ENCODE measurements at regions not wholly inside any gene's neighbourhood (a gene's known extent, or its start where the extent isn't known, plus 50 kb on each side); places are given as distances from the start of the nearest gene placed in this dataset.

DNA sequence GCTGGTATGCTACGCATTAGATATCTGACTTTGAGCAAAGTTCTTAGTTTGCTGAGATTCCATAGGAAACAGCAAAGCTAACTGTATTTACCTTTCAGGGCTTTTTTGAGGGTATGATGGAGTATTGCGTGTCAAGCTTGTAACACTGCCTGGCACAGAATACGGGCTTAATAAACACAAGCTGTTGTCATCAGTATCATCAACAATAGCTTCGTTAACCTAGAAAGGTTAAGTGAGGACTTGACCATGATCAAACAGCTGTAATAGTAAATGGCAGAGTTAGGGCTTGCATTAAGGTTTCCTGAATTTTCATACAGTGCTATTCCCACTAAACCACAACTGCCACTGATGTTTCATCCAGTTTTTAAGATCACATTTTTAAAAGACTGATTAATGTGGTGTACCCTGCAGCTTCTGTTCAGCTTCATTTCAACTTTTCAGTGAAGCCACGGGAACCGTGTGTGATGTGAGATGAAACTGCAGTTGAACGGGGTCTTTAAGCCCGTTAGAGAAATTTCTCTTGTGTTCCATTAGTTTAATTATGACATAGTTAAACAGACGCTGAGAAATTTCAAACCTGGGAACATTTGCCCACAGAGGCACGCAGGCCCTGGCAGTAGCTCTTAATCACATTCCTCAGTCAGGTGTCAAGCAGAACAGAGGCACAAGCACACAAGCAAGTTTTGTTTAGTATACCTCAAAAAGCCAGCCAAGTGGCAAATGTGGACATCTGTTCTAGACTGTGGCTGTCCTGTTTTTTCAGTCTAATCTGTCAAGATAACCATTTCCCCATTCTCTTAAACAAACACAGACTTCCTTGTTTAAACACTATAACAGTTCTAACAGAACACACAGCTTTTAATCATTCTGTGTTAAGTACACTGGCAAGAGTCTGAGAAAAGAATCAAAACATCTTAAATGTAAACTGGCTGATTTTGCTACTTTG is 147.1 kb downstream of the ZNF608 start:
- H3K4me3 ChIP-seq (ENCODE audit: extremely low read depth in 1 of 4, insufficient read depth in 2 of 4, low read depth in 3 of 4, low read length in 4 of 4), result no peak overlapping the region
- H2BK12ac ChIP-seq (ENCODE audit: low read depth, low read length), result no peak overlapping the region
- ChIA-PET POLR2A (ENCODE audit: partially characterized antibody) (interaction anchor here (1.3 kb wide), 1 partner anchor 14 kb away, joined by 3 read pairs; no protein-coding TSS in a partner anchor), CTCF (ENCODE audit: partially characterized antibody) (interaction anchor here (1.2 kb wide), 1 partner anchor 17 kb away, joined by 4 read pairs; no protein-coding TSS in a partner anchor)
- no peaks in the 10 kb centered on the region for H3K9me3 ChIP-seq (ENCODE audit: insufficient read depth in 2 of 2, low read depth in 1 of 2, low read length in 1 of 2)
- H3K4me1 ChIP-seq (replicated peaks in 1 of 4; ENCODE audit: control insufficient read depth in 3 of 4, insufficient read depth in 4 of 4, low read length in 3 of 4), result peaks cover 0 to 4% (median 2%) of the 10 kb centered on the region in 4 experiments; a peak in 3 of 7 replicates
- H2BK120ac ChIP-seq (replicated peaks; ENCODE audit: low read depth, low read length), result no peak overlapping the region
- H2AFZ ChIP-seq (ENCODE audit: low read length), result no peak overlapping the region; the same call in 1 of the 2 replicates
- no peak overlapping the region for H3K23ac ChIP-seq (ENCODE audit: insufficient read length)
- H3K36me3 ChIP-seq (ENCODE audit: control insufficient read depth in 2 of 4, insufficient read depth in 4 of 4, low read length in 3 of 4), result no peaks in the 10 kb centered on the region
- peak overlapping the region; percentile 40 for H2BK15ac ChIP-seq (ENCODE audit: low read length)
- H3K14ac ChIP-seq (ENCODE audit: insufficient read length), result no peak overlapping the region
- H3K56ac ChIP-seq (replicated peaks; ENCODE audit: insufficient read length, low read depth, low read length), result no peak overlapping the region
- H4K20me1 ChIP-seq (replicated peaks in 1 of 2; ENCODE audit: control insufficient read depth in 1 of 2, insufficient read depth in 2 of 2, low read length in 2 of 2), result no peaks in the 10 kb centered on the region
- no peak overlapping the region for H2BK20ac ChIP-seq (ENCODE audit: low read length)
- no peak overlapping the region for H3K18ac ChIP-seq (ENCODE audit: extremely low read depth, low read length)
- DNase-seq (ENCODE audit: low read depth in 1 of 2, low spot score in 2 of 2) (no peak), FAIRE-seq (no peak)
- H2BK5ac ChIP-seq (ENCODE audit: low read depth, low read length), result no peak overlapping the region
- no peak overlapping the region for H3K4ac ChIP-seq (replicated peaks; ENCODE audit: insufficient read length, low read depth, low read length)
- H3K23me2 ChIP-seq (ENCODE audit: low read depth, low read length), result no peaks in the 10 kb centered on the region
- no peaks in the 10 kb centered on the region for H3K27me3 ChIP-seq (replicated peaks in 1 of 4; ENCODE audit: control insufficient read depth in 3 of 4, extremely low read depth in 1 of 4, insufficient read depth in 3 of 4, low read length in 3 of 4)
- H4K8ac ChIP-seq (ENCODE audit: extremely low read depth, insufficient read depth, low read length), result no peak overlapping the region
- H3K79me2 ChIP-seq (ENCODE audit: control insufficient read depth in 1 of 2, insufficient read depth in 2 of 2, low read length in 2 of 2), result no peaks in the 10 kb centered on the region
- no peaks in the 10 kb centered on the region for H3K79me1 ChIP-seq (ENCODE audit: low read depth, low read length)
- no peak overlapping the region for H3K27ac ChIP-seq (ENCODE audit: low read depth, low read length)
- no peak overlapping the region for H3K9ac ChIP-seq (replicated peaks in 1 of 4; ENCODE audit: extremely low read depth in 1 of 4, low read depth in 3 of 4, low read length in 3 of 4)
- no peak overlapping the region for H2AK5ac ChIP-seq (ENCODE audit: low read depth, low read length)
- 90% methylated on average over 10 of the region's 10 CpGs; no CpG with 5 or more reads in 1 of the 2 experiments for WGBS, 2 experiments (ENCODE audit: extremely low coverage in 1 of 2, insufficient coverage in 1 of 2, insufficient read length in 1 of 2, insufficient replicate concordance in 2 of 2, low coverage in 1 of 2, low lambda C conversion rate in 2 of 2, missing lambda C conversion rate in 1 of 2)
- no peak overlapping the region for H3K4me2 ChIP-seq (ENCODE audit: insufficient read depth in 1 of 2, low read depth in 2 of 2, low read length in 2 of 2)
- H4K5ac ChIP-seq (ENCODE audit: insufficient read length, low read depth, low read length), result no peak overlapping the region
- H4K91ac ChIP-seq (replicated peaks; ENCODE audit: insufficient read length, low read length), result no peak overlapping the region
- no peak for TF ChIP-seq TCF12 (IDR thresholded peaks at IDR 0.05; ENCODE audit: low read depth, low read length)

Measured in H1 (cell line).